Lower lobe of right lung (tissue), 2 donors: ENCODE measurements at regions not wholly inside any gene's neighbourhood (a gene's known extent, or its start where the extent isn't known, plus 50 kb on each side); places are given as distances from the start of the nearest gene placed in this dataset.

ENCODE experiments used
- ATAC-seq, 2 donors: fragments of 200-7000 bp; cut with Tn5 transposase; one replicate each; pipeline ENCODE4 v1.9.1; 2020 to 2022; ENCODE audit warnings: mild to moderate bottlenecking in 2 of 2, moderate library complexity in 2 of 2
- DNase-seq: peaks from one replicate; pipeline ENCODE4 v3.0.0-alpha.2; 2020
- H3K27ac ChIP-seq: fragments of 200-600 bp; one replicate; pipeline ENCODE4 v1.8.0; 2022
- H3K27me3 ChIP-seq: fragments of 200-600 bp; one replicate; pipeline ENCODE4 v1.8.0; 2022; ENCODE audit warnings: low read depth
- H3K36me3 ChIP-seq: fragments of 200-600 bp; one replicate; pipeline ENCODE4 v1.8.0; 2022; ENCODE audit warnings: mild to moderate bottlenecking
- H3K4me1 ChIP-seq: fragments of 200-600 bp; one replicate; pipeline ENCODE4 v1.8.0; 2022
- H3K4me3 ChIP-seq: fragments of 200-600 bp; one replicate; pipeline ENCODE4 v1.8.0; 2022; ENCODE audit warnings: mild to moderate bottlenecking
- H3K9me3 ChIP-seq: fragments of 200-600 bp; one replicate; pipeline ENCODE4 v1.8.0; 2022
- CTCF ChIP-seq: fragments of 200-600 bp; IDR thresholded peaks from one replicate; pipeline ENCODE4 v1.8.0; 2022; ENCODE audit warnings: antibody characterized with exemption, mild to moderate bottlenecking
- intact Hi-C: fragments of 100-400 bp; cut with DNase I; formaldehyde crosslinking; loops from one replicate; pipeline ENCODE4 v1.11.0; 2022
- donor health status: DM: no; HTN: yes; CAD: no; lungs with severe emphysema.

GRCh38 chr13:34410678-34411077, 531.4 kb upstream of the NBEA start:
- ATAC-seq (no peak), DNase-seq (no peak)
- no peak overlapping the region for H3K4me3 ChIP-seq
- H3K4me1 ChIP-seq: no peaks in the 10 kb centered on the region
- H3K36me3 ChIP-seq: no peaks in the 10 kb centered on the region
- H3K27me3 ChIP-seq: no peaks in the 10 kb centered on the region
- intact Hi-C loops: no loop called here
- no peaks in the 10 kb centered on the region for H3K9me3 ChIP-seq
- no peak overlapping the region for H3K27ac ChIP-seq
- TF ChIP-seq CTCF: no peak

- H3K36me3 ChIP-seq: no peaks in the 10 kb centered on the region
- no peaks in the 10 kb centered on the region for H3K9me3 ChIP-seq
- TF ChIP-seq CTCF: no peak
- no peak for DNase-seq
- no peaks in the 10 kb centered on the region for H3K4me1 ChIP-seq
- no peak overlapping the region for H3K4me3 ChIP-seq
- intact Hi-C loops: no loop called here
- no peak overlapping the region for H3K27ac ChIP-seq
- ATAC-seq: no peak
- no peaks in the 10 kb centered on the region for H3K27me3 ChIP-seq
Measured at GRCh38 chr13:34411177-34411576, 530.9 kb upstream of the NBEA start.

- ATAC-seq (no peak), DNase-seq (no peak)
- intact Hi-C loops: no loop called here
- Histone ChIP-seq H3K4me3 (no peak overlapping the region), H3K4me1 (no peaks in the 10 kb centered on the region), H3K27me3 (no peaks in the 10 kb centered on the region), H3K27ac (no peak overlapping the region), H3K9me3 (no peaks in the 10 kb centered on the region), H3K36me3 (no peaks in the 10 kb centered on the region)
- TF ChIP-seq CTCF: no peak
Measured at GRCh38 chr13:34411894-34412293, 530.2 kb upstream of the NBEA start.

GRCh38 chr13:34412295-34412694, 529.8 kb upstream of the NBEA start:
- no peaks in the 10 kb centered on the region for H3K4me1 ChIP-seq
- intact Hi-C loops: no loop called here
- no peaks in the 10 kb centered on the region for H3K36me3 ChIP-seq
- no peaks in the 10 kb centered on the region for H3K9me3 ChIP-seq
- H3K27ac ChIP-seq: no peak overlapping the region
- no peak for DNase-seq
- no peaks in the 10 kb centered on the region for H3K27me3 ChIP-seq
- no peak for ATAC-seq
- H3K4me3 ChIP-seq: no peak overlapping the region
- no peak for TF ChIP-seq CTCF

- intact Hi-C loops: no loop called here
- ATAC-seq: no peak
Measured at GRCh38 chr13:34412817-34413375, 529.2 kb upstream of the NBEA start.

More at GRCh38 chr13:34412817-34413375, 529.2 kb upstream of the NBEA start:
- no peaks in the 10 kb centered on the region for H3K27me3 ChIP-seq
- no peaks in the 10 kb centered on the region for H3K36me3 ChIP-seq
- no peak overlapping the region for H3K4me3 ChIP-seq
- TF ChIP-seq CTCF: no peak
- no peaks in the 10 kb centered on the region for H3K9me3 ChIP-seq
- H3K4me1 ChIP-seq: no peaks in the 10 kb centered on the region
- no peak for DNase-seq
- H3K27ac ChIP-seq: no peak overlapping the region
